SJSA1 (cell line): ENCODE measurements at regions not wholly inside any gene's neighbourhood (a gene's known extent, or its start where the extent isn't known, plus 50 kb on each side); places are given as distances from the start of the nearest gene placed in this dataset.
"Not testable (repeated sequence)": the region's sequence is repeated elsewhere in the genome, so short reads cannot be mapped to it uniquely, and the experiment has no call there.

Experiments used
- DNase-seq, 2 experiments: peaks; one replicate each; pipeline ENCODE4 v3.0.0-alpha.2; 2015 to 2020; ENCODE audit warnings: low spot score in 2 of 2, low read depth in 1 of 2
- H3K27ac ChIP-seq: fragments of 250-450 bp; sonication (Bioruptor Pico); 2 replicates; pipeline ENCODE4 v1.5.1; 2020; ENCODE audit warnings: mild to moderate bottlenecking, moderate library complexity
- H3K27me3 ChIP-seq: fragments of 250-450 bp; sonication (Bioruptor Pico); replicated peaks from 2 replicates; pipeline ENCODE4 v1.5.1; 2020; ENCODE audit warnings: mild to moderate bottlenecking, moderate library complexity
- H3K36me3 ChIP-seq: fragments of 250-450 bp; sonication (Bioruptor Pico); 2 replicates; pipeline ENCODE4 v1.5.1; 2020; ENCODE audit warnings: mild to moderate bottlenecking
- H3K4me1 ChIP-seq: fragments of 250-450 bp; sonication (Bioruptor Pico); replicated peaks from 2 replicates; pipeline ENCODE4 v1.6.1; 2021; ENCODE audit warnings: mild to moderate bottlenecking
- H3K4me3 ChIP-seq: fragments of 250-450 bp; sonication (Bioruptor Pico); 2 replicates; pipeline ENCODE4 v1.5.1; 2020; ENCODE audit warnings: mild to moderate bottlenecking
- H3K9me3 ChIP-seq: fragments of 250-450 bp; sonication (Bioruptor Pico); replicated peaks from 2 replicates; pipeline ENCODE4 v1.5.1; 2020; ENCODE audit warnings: mild to moderate bottlenecking

DNA sequence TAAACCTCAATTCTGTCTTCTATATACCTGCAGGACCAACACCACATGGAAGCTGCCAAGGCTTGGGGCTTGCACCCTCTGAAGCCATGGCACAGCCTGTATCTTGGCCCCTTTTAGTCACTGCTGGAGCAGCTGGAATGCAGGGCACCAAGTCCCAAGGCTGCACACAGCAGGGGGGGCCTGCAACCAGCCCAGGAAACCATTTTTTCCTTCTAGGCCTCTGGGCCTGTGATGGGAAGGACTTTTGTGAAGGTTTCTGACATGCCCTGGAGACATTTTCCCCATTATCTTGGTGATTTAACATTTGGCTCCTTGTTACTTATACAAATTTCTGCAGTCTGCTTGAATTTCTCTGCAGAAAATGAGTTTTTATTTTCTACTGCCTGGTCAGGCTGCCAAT, 123.2 kb upstream of the PCGF5 start:
- Histone ChIP-seq H3K9me3 (peaks cover 14% of the 10 kb centered on the region), H3K36me3 (no peaks in the 10 kb centered on the region), H3K4me3 (no peak overlapping the region), H3K27ac (no peak overlapping the region), H3K4me1 (no peaks in the 10 kb centered on the region), H3K27me3 (no peaks in the 10 kb centered on the region)
- no peak for DNase-seq

DNA sequence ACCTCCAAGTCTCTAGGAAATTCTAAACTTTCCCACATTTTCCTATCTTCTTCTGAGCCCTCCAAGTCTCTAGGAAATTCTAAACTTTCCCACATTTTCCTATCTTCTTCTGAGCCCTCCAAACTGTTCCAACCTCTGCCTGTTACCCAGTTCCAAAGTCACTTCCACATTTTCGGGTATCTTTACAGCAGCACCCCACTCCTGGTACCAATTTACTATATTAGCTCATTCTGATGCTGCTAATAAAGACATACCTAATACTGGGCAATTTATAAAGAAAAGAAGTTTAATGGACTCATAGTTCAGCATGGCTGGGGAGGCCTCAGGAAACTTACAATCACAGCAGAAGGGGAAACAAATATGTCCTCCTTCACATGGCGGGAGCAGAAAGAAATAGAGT, 122.4 kb upstream of the PCGF5 start:
- H3K4me3 ChIP-seq, H3K27ac ChIP-seq, H3K4me1 ChIP-seq, H3K27me3 ChIP-seq, H3K36me3 ChIP-seq, DNase-seq: not testable (repeated sequence)
- H3K9me3 ChIP-seq = peaks cover 14% of the 10 kb centered on the region

DNA sequence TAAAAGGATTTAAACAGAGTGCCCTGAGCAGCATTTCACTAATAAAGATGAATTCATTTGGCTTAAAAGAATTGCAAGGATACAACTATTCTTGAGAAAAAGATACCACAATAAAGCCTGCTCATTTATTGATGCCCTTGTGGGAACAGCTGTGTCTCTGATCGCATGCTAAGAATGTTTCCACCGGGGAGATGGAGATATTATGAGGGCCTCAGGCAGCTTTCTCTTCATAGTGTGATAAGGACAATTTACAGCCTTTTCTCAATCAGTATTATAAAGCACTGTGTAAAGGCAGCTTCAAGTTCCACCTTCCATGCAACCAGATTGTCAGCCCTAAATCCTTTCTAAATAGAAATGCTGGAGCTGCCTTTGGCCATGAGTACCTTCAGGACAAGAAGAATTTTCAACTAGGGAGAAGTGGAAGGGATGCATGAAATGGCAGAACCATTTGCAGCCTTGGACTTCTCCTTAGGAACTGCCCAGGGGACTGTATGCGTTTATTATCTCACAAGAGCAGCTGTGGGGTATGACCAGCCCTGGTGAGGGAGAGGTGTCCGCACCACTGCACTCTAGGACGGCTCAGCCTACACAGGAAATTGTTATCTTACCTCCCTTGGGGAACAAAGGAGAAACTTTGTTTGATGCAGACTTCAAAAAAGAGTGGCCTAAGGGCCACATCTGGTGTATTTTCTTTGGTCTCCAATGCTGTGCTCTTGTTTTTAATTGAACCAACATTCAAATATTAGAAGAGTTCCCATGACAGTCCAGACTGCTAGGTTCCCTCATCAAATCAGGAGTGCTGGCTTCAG, 116.9 kb upstream of the PCGF5 start:
- no peaks in the 10 kb centered on the region for H3K4me1 ChIP-seq
- H3K36me3 ChIP-seq = no peaks in the 10 kb centered on the region
- H3K27ac ChIP-seq = no peak overlapping the region
- H3K27me3 ChIP-seq = peaks cover 5% of the 10 kb centered on the region; the same call in 1 of the 2 replicates
- H3K4me3 ChIP-seq = no peak overlapping the region
- H3K9me3 ChIP-seq = no peaks in the 10 kb centered on the region; the same call in 1 of the 2 replicates
- DNase-seq = no peak

DNA sequence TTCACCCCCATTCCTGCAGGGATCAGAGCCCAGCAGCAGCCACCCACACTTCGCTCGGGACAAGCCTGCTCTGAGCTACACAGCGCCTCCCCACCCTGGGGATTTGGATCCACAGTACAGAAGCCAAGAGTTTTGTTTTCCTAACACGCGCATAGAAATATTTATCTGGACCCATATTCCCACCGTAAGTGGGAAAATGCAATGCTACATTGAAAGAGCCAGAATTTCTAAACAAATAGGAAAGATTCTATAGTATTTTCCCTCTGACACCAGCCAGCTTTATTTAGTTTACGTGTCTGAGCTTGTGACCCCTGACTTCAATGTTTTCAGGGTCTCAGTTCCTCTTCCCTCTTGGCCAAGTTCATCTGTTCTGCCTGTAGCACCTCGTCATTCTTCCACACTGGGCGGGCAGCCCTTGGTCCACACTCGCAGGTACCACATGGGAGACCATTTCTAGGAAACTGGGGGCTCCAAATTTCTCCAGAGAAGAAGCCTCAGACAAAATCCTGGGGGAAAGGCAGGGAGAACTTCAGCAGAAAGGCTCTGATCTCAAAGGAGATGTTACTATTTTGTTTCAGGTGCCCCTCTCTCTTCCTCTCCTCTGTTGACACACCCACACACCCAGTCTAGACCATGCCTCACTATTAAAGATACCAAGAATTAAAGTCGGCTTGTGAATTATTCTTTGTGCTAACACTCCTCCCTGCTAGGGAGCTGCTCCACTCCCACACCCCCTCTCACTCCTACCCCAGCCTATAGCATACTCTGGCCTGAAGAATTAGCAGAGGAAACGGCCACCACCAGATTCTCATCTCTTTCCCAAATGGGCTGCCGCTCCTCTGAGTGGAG, 116.0 kb upstream of the PCGF5 start:
- H3K36me3 ChIP-seq = no peaks in the 10 kb centered on the region
- no peak overlapping the region for H3K27ac ChIP-seq
- peaks cover 5% of the 10 kb centered on the region; the same call in 1 of the 2 replicates for H3K27me3 ChIP-seq
- H3K9me3 ChIP-seq = no peaks in the 10 kb centered on the region; the same call in 1 of the 2 replicates
- no peak overlapping the region for H3K4me3 ChIP-seq
- no peak for DNase-seq
- H3K4me1 ChIP-seq = no peaks in the 10 kb centered on the region

DNA sequence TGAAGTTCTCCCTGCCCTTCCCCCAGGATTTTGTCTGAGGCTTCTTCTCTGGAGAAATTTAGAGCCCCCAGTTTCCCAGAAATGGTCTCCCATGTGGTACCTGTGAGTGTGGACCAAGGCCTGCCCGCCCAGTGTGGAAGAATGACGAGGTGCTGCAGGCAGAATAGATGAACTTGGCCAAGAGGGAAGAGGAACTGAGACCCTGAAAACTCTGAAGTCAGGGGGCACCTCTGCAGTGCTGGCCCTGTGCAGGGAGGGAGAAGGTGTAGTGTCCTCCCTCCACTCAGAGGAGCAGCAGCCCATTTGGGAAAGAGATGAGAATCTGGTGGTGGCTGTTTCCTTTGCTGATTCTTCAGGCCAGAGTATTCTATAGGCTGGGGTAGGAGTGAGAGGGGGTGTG, 115.2 kb upstream of the PCGF5 start:
- Histone ChIP-seq H3K27me3 (peaks cover 5% of the 10 kb centered on the region; the same call in 1 of the 2 replicates), H3K36me3 (no peaks in the 10 kb centered on the region), H3K4me3 (no peak overlapping the region), H3K4me1 (no peaks in the 10 kb centered on the region), H3K27ac (no peak overlapping the region), H3K9me3 (no peaks in the 10 kb centered on the region; the same call in 1 of the 2 replicates)
- DNase-seq = no peak

DNA sequence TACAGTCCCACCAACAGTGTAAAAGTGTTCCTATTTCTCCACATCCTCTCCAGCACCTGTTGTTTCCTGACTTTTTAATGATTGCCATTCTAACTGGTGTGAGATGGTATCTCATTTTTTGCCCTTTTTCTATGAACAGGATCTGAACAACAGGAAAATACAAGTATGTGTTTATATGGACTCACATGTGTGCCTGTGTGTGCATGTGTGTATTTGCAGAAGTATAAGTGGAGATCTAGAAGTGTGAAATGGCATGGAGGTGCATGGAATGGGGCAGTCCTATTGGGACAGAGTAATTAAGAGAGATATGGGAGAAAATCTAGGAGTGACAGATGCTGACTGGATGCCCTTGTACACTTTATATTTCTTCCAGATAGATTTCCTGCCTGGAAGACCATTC, 111.6 kb upstream of the PCGF5 start:
- DNase-seq = no peak
- H3K27me3 ChIP-seq = peaks cover 4% of the 10 kb centered on the region; the same call in 1 of the 2 replicates
- H3K9me3 ChIP-seq = no peaks in the 10 kb centered on the region; the same call in 1 of the 2 replicates
- H3K4me1 ChIP-seq = no peaks in the 10 kb centered on the region
- no peak overlapping the region for H3K27ac ChIP-seq
- H3K36me3 ChIP-seq = no peaks in the 10 kb centered on the region
- H3K4me3 ChIP-seq = no peak overlapping the region

DNA sequence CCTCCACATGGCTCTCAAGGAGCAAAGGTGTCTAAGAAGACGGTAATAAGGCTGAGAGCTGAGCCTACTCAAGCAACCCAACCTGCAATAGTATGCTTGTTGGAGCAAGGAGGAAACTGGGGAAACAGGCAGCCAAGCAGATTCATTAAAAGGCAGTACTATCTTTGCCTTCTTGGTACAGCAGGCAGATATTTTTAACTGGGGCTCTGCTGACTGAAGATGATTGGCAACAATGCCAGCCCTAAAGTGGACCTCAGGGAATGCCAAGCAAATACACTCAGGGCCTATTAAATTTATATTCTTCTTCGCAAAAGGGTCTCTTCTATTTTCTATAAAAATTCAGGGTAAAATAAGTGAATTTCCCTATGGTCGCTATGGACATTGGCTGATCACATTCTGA, 109.4 kb upstream of the PCGF5 start:
- Histone ChIP-seq H3K4me3 (no peak overlapping the region), H3K27ac (no peak overlapping the region), H3K4me1 (no peaks in the 10 kb centered on the region), H3K27me3 (no peaks in the 10 kb centered on the region), H3K36me3 (no peaks in the 10 kb centered on the region), H3K9me3 (no peaks in the 10 kb centered on the region; the same call in 1 of the 2 replicates)
- DNase-seq = no peak

DNA sequence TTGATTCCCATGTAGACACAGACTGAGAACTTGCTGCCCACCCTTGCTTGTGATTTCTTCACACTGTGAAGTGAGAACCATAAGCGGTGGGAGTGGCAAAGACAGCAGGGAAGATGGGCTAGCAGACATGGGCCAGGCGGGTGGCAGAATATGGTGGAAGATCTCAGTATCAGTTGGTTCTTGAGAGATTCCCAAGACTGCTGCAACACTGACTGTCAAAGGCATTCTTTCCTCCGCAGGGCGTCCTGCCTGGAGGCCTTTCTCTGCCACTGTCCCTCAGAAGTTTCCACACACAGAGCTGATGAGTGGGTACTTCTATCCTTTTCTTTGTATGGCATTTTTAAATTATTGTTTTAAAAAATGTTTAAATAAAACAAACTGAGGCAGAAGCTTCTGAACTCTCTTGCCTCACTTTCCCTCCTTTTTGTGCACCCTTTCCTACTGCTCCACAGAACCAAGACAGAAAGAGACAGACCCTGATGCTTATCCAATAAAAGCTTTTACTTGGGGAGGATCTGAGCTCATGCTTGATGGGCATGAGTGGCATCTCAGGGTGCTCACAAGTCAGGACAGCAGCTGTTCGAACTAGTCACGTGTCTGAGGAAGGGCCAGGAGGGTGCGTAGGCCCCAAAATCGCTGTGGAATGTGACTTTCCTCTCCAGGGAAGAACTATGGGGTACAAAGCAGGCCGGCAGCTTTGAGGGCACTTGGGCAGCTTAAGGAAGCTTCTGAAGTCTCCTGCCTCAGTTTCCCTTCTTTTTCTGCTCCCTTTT, 104.7 kb upstream of the PCGF5 start:
- DNase-seq = no peak
- Histone ChIP-seq H3K4me3 (no peak overlapping the region), H3K36me3 (no peaks in the 10 kb centered on the region), H3K27me3 (no peaks in the 10 kb centered on the region), H3K4me1 (no peaks in the 10 kb centered on the region), H3K27ac (no peak overlapping the region), H3K9me3 (no peaks in the 10 kb centered on the region)

DNA sequence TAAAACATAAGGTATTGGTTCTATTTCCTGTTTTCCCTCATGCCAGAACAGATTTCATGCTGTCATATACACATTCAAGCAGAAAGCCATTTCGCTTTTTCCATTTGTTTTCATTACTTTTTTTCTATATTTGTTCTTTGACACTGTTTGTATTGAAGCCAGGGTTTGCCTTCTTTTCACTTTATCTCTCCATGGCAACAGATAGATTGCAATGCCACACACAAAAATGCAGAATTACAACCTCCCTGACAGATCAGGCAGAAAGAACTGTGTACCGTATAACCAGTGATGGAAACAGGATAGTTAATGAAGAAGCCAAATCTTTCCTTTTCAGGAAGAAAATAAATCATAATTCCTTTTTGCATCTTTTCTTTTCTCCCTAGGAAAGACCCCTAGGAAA, 103.0 kb upstream of the PCGF5 start:
- Histone ChIP-seq H3K4me1 (no peaks in the 10 kb centered on the region), H3K36me3 (no peaks in the 10 kb centered on the region), H3K9me3 (no peaks in the 10 kb centered on the region), H3K4me3 (no peak overlapping the region), H3K27me3 (no peaks in the 10 kb centered on the region), H3K27ac (no peak overlapping the region)
- DNase-seq = no peak

DNA sequence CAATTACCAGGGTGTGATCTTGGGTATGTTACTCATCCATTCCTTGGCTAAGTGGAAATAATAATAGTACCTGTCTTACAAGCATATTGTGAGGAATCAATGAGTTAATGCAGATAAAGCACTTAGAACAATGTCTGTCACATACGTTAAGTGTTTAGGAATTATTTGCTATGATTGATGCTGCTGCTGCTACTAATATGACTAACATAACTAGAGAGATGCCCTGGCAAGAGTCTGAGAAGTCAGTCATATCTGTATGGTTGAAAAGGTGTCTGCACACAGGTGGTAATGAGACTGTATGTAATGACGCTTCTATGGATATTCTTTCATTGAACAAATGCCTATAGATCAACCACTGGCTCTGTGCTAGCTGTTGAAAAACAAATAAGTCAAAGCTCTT, 100.1 kb upstream of the PCGF5 start:
- DNase-seq = no peak
- no peaks in the 10 kb centered on the region; the same call in 1 of the 2 replicates for H3K27me3 ChIP-seq
- H3K4me3 ChIP-seq = no peak overlapping the region
- no peaks in the 10 kb centered on the region for H3K4me1 ChIP-seq
- H3K9me3 ChIP-seq = no peaks in the 10 kb centered on the region
- no peaks in the 10 kb centered on the region for H3K36me3 ChIP-seq
- H3K27ac ChIP-seq = no peak overlapping the region

DNA sequence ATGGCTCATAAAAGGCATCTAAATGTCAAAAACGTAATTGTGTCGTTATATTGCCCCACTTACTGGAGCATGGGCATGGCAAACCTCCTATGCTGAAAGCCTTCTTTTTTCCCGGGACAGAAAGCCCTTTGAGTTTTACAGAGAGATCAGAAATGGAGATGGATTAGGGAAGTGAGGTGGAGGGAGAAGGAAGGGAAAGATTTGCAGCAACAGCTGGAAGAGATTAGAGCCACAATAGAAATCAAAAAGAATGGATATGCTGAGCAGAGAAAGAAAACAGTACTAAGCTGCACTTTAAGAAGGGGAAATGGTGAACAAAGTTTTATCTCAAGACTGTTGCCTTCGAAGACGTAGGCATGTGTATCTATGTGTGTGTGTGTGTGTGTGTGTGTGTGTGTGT, 97.2 kb upstream of the PCGF5 start:
- Histone ChIP-seq H3K4me3 (no peak overlapping the region), H3K27me3 (no peaks in the 10 kb centered on the region; the same call in 1 of the 2 replicates), H3K27ac (no peak overlapping the region), H3K36me3 (no peaks in the 10 kb centered on the region), H3K9me3 (no peaks in the 10 kb centered on the region), H3K4me1 (no peaks in the 10 kb centered on the region)
- DNase-seq = no peak

DNA sequence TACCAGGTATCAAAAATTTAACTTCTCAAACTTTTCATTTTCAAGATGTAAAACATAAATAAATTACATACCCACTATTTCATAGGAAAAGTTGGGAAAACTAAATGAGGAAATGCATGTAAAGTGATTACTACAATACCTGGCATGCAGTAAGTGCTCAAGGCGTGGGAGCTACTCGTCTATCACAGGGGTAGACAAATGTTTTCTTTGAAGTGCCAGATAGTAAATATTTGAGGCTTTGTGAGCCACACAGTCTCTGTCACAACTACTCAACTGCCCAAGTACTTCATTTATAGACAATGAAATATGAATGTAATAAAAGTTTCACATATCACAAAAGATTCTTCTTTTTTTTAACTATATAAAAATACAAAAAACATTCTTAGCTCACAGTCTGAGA, 96.4 kb upstream of the PCGF5 start:
- no peaks in the 10 kb centered on the region for H3K4me1 ChIP-seq
- H3K9me3 ChIP-seq = no peaks in the 10 kb centered on the region
- H3K4me3 ChIP-seq = no peak overlapping the region

DNA sequence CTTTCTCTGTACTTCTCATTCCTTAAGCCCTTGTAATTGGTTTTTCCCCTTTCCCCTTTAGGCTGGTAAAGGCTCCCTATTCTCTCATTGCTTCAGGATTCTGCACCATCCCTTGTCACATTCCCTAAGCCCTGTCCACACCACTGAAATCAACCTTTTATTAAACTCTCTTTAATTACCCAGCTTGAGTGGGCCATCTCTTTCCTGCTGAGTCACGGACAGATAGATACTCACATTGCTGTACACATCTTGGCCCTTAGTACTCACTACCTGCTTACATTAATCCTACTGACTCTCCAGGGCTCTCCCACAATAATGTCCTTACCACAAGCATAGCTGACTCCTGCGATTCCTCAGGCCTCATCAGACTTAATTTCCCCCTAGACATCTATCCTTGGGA, 94.0 kb upstream of the PCGF5 start:
- Histone ChIP-seq H3K36me3 (no peaks in the 10 kb centered on the region), H3K4me1 (no peaks in the 10 kb centered on the region), H3K27ac (no peak overlapping the region), H3K9me3 (no peaks in the 10 kb centered on the region), H3K4me3 (no peak overlapping the region), H3K27me3 (no peaks in the 10 kb centered on the region; the same call in 1 of the 2 replicates)
- no peak for DNase-seq

More for the DNA sequence above, 96.4 kb upstream of the PCGF5 start:
- H3K27me3 ChIP-seq = no peaks in the 10 kb centered on the region; the same call in 1 of the 2 replicates
- no peak for DNase-seq
- H3K36me3 ChIP-seq = no peaks in the 10 kb centered on the region
- H3K27ac ChIP-seq = no peak overlapping the region
